HFFc6 (cell line): ENCODE measurements at regions not wholly inside any gene's neighbourhood (a gene's known extent, or its start where the extent isn't known, plus 50 kb on each side); places are given as distances from the start of the nearest gene placed in this dataset.

Experiments
- DNase-seq: peaks from one replicate; pipeline ENCODE4 v3.0.0-alpha.2; 2018
- H3K27ac Mint-ChIP-seq: 2 replicates; pipeline ENCODE4 v1.8.0; 2020; ENCODE audit warnings: mild to moderate bottlenecking, mixed read lengths
- H3K27me3 Mint-ChIP-seq: 2 replicates; pipeline ENCODE4 v1.8.0; 2021; ENCODE audit warnings: mild to moderate bottlenecking, moderate library complexity, mixed read lengths; ENCODE audit not compliant: insufficient read depth
- H3K36me3 Mint-ChIP-seq: 2 replicates; pipeline ENCODE4 v1.8.0; 2021; ENCODE audit warnings: low read depth, mixed read lengths
- H3K4me1 Mint-ChIP-seq: 2 replicates; pipeline ENCODE4 v1.8.0; 2020; ENCODE audit warnings: low read depth, mixed read lengths
- H3K4me3 Mint-ChIP-seq: 2 replicates; pipeline ENCODE4 v1.8.0; 2020; ENCODE audit warnings: mild to moderate bottlenecking, moderate library complexity, mixed read lengths
- H3K9me3 Mint-ChIP-seq: 2 replicates; pipeline ENCODE4 v1.8.0; 2020; ENCODE audit warnings: mild to moderate bottlenecking, mixed read lengths
- CTCF ChIP-seq: fragments of 200-600 bp; sonication (generic); IDR thresholded peaks from 2 replicates; pipeline ENCODE4 v1.5.0; 2021; ENCODE audit warnings: antibody characterized with exemption, mild to moderate bottlenecking

DNA sequence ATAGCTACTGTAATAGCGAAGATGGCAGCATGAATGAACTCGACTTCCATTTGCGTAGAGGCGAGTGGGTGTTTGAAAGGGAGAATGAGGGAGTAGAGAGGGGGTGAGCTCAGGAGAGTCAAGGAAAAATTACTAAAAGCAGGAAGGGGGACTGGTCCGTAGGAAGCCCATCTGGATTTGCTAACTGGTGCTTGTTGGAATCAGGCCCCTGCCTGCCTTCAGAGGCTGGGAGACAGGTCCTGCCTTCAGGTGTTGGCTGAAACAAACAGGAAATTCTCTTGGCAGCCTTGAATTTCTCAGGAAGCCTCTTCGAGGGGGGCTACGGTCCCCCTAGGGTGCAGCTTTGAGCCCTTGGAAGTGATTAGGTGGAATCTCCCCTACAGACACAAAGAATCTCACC is 121.7 kb downstream of the OLFM1 start:
- H3K36me3 Mint-ChIP-seq: no peaks in the 10 kb centered on the region
- peaks cover 41% of the 10 kb centered on the region for H3K9me3 Mint-ChIP-seq

DNA sequence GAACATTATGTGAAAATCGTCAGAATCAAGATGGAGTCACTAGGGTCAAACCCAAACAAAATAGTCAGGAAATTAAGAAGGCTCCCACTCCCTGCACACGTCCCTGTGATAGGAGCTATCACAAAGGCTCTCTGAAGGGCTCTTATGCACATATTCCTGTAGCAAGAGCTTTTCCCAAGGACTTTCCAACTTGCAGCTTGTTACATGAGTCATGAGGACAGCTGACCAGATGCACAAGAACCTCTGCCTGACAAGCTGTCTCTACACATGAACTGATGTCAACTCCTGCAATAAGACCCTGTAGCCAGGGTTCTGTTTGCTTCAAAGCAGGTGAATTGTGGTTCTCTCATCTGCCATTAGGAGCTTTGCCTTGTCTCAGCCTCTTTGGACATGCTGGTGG is 122.4 kb downstream of the OLFM1 start:
- peaks cover 4% of the 10 kb centered on the region; the same call in 1 of the 2 replicates for H3K27me3 Mint-ChIP-seq
- H3K4me1 Mint-ChIP-seq: no peaks in the 10 kb centered on the region
- H3K4me3 Mint-ChIP-seq: no peak overlapping the region
- no peak for TF ChIP-seq CTCF
- no peaks in the 10 kb centered on the region for H3K36me3 Mint-ChIP-seq
- DNase-seq: no peak
- no peak overlapping the region for H3K27ac Mint-ChIP-seq
- H3K9me3 Mint-ChIP-seq: peaks cover 43% of the 10 kb centered on the region

More for the DNA sequence above, 121.7 kb downstream of the OLFM1 start:
- no peak overlapping the region for H3K27ac Mint-ChIP-seq
- peaks cover 4% of the 10 kb centered on the region; the same call in 1 of the 2 replicates for H3K27me3 Mint-ChIP-seq
- DNase-seq: no peak
- no peak overlapping the region for H3K4me3 Mint-ChIP-seq
- TF ChIP-seq CTCF: no peak
- H3K4me1 Mint-ChIP-seq: no peaks in the 10 kb centered on the region

DNA sequence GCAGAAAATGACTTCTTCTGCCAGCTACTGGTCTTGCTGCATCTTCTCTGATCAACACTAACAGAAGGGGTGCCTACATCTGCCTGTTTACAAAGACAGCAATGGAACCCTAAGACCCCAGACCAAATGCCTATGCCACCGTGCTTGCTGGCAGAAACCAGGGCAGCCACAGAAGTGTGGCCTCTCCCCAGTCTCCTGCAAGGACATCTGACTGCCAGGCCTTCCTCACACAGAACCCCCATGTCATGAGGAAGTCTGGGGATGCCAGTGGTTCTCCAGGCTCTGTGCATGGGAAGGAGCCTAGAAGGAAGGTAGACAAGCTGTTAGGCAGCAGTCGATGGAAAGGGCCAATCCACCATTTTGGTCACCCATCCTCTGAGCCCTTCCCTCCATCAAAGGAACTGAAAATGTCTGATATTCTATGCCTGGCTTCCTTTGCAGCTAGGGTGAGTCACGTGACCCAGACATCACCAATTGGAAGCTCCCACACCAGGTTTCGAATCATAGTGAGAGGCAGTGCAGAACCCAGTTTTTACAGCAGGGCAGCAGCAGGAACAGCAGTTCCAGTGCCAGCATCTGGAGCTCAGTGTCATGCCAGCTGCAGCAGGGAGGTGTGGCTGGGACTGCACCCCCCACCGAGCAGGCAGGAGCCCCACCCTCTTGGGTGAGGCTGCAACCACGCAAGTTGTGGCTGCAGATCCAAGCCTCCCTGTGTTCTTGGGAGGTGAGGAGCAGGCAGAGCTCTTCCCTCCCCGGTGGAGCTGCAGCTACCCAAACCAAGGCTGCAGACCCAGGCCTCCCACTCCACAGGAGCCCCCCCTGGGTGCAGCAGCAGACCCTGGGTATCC is 123.4 kb downstream of the OLFM1 start:
- no peak for TF ChIP-seq CTCF
- H3K27me3 Mint-ChIP-seq: peaks cover 4% of the 10 kb centered on the region; the same call in 1 of the 2 replicates
- H3K4me1 Mint-ChIP-seq: no peaks in the 10 kb centered on the region
- DNase-seq: no peak
- H3K4me3 Mint-ChIP-seq: no peak overlapping the region
- H3K9me3 Mint-ChIP-seq: peaks cover 46% of the 10 kb centered on the region
- H3K27ac Mint-ChIP-seq: no peak overlapping the region
- H3K36me3 Mint-ChIP-seq: no peaks in the 10 kb centered on the region

DNA sequence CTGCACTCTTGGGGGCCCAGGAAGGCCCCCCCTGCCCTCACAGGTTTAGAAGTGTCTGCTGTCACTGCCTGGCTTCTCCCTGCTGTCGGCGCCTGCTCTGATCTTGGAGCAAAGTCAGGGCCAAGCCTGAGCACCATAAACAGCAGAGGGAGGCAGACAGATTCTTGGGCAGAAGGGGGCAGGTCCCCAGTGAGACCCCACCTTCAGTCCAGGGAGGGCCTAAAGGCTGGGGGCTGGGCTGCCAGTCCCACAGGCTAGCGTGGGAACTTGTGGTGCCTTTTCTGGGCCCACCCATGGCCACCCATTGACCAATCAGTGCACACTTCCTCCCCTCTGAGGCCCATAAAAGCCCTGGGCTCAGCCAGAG is 124.0 kb downstream of the OLFM1 start:
- Mint-ChIP-seq H3K27ac (no peak overlapping the region), H3K4me1 (no peaks in the 10 kb centered on the region), H3K9me3 (peaks cover 47% of the 10 kb centered on the region), H3K4me3 (no peak overlapping the region), H3K27me3 (peaks cover 4% of the 10 kb centered on the region; the same call in 1 of the 2 replicates), H3K36me3 (no peaks in the 10 kb centered on the region)
- DNase-seq: no peak
- TF ChIP-seq CTCF: no peak

- H3K4me3 Mint-ChIP-seq: no peak overlapping the region
- peaks cover 48% of the 10 kb centered on the region for H3K9me3 Mint-ChIP-seq
- H3K36me3 Mint-ChIP-seq: no peaks in the 10 kb centered on the region
- no peak overlapping the region for H3K27ac Mint-ChIP-seq
- H3K27me3 Mint-ChIP-seq: peaks cover 7% of the 10 kb centered on the region; the same call in 1 of the 2 replicates
- H3K4me1 Mint-ChIP-seq: no peaks in the 10 kb centered on the region
- TF ChIP-seq CTCF: no peak
- no peak for DNase-seq
Observed at GRCh38 chr9:135212961-135213360, 125.5 kb downstream of the OLFM1 start.
